NCI-H146 treated with DMSO at 0.1 percent for 48 hours (cell line): ENCODE measurements at regions not wholly inside any gene's neighbourhood (a gene's known extent, or its start where the extent isn't known, plus 50 kb on each side); places are given as distances from the start of the nearest gene placed in this dataset.
A peak's percentile ranks its signal among the peaks of the same experiment; 100 is the strongest.

Source experiments
- DNase-seq: peaks from one replicate; lab custom pipeline; 2025; ENCODE audit not compliant: unreplicated experiment; lab: John Stamatoyannopoulos, UW

- DNase-seq = no peak
These were observed 316.0 kb downstream of the ENC1 start for GRCh38 chr5:74324556-74324955.

GRCh38 chr5:74322944-74323343 is 317.6 kb downstream of the ENC1 start:
- DNase-seq = no peak

- DNase-seq = no peak
These were observed 318.3 kb downstream of the ENC1 start for GRCh38 chr5:74322191-74322590.

GRCh38 chr5:74321326-74321725 is 319.2 kb downstream of the ENC1 start:
- DNase-seq = no peak

GRCh38 chr5:74320526-74320925 is 320.0 kb downstream of the ENC1 start:
- DNase-seq = no peak

- no peak for DNase-seq
These were observed 321.5 kb downstream of the ENC1 start for GRCh38 chr5:74319076-74319475.

- peak; percentile 51 for DNase-seq
These were observed 324.4 kb downstream of the ENC1 start for GRCh38 chr5:74316064-74316603.

- no peak for DNase-seq
These were observed 325.6 kb downstream of the ENC1 start for GRCh38 chr5:74314906-74315305.

GRCh38 chr5:74313896-74314295 is 326.6 kb downstream of the ENC1 start:
- no peak for DNase-seq

GRCh38 chr5:74312746-74313145 is 327.8 kb downstream of the ENC1 start:
- DNase-seq = no peak

GRCh38 chr5:74311961-74312360 is 328.6 kb downstream of the ENC1 start:
- no peak for DNase-seq

- no peak for DNase-seq
These were observed 329.3 kb downstream of the ENC1 start for GRCh38 chr5:74310997-74311930.

GRCh38 chr5:74310386-74310785 is 330.1 kb downstream of the ENC1 start:
- DNase-seq = no peak

GRCh38 chr5:74309050-74309449 is 331.5 kb downstream of the ENC1 start:
- DNase-seq = no peak

- no peak for DNase-seq
These were observed 333.7 kb downstream of the ENC1 start for GRCh38 chr5:74306845-74307244.

- DNase-seq = no peak
These were observed 336.0 kb downstream of the ENC1 start for GRCh38 chr5:74304536-74304935.

- no peak for DNase-seq
These were observed 336.9 kb downstream of the ENC1 start for GRCh38 chr5:74303578-74303977.

GRCh38 chr5:74301576-74301975 is 339.0 kb downstream of the ENC1 start:
- no peak for DNase-seq

- DNase-seq = no peak
These were observed 339.6 kb downstream of the ENC1 start for GRCh38 chr5:74300808-74301389.

- no peak for DNase-seq
These were observed 340.7 kb downstream of the ENC1 start for GRCh38 chr5:74299833-74300232.

GRCh38 chr5:74296685-74297408 is 343.7 kb downstream of the ENC1 start:
- no peak for DNase-seq

GRCh38 chr5:74295676-74296075 is 344.9 kb downstream of the ENC1 start:
- DNase-seq = no peak
